ENCODE measurements at regions not wholly inside any gene's neighbourhood (a gene's known extent, or its start where the extent isn't known, plus 50 kb on each side); places are given as distances from the start of the nearest gene placed in this dataset.

GRCh38 chr4:64935469-64936001 lies 526.3 kb upstream of the TECRL start:
- H3K4me3 ChIP-seq (ENCODE audit: low read depth in 2 of 2, low read length in 2 of 2): no peak overlapping the region
- DNase-seq (ENCODE audit: low read depth, low spot score) (no peak), ATAC-seq (no peak)
- no peaks in the 10 kb centered on the region for H3K27me3 ChIP-seq (ENCODE audit: control insufficient read depth, insufficient read depth, low read length)
- no peaks in the 10 kb centered on the region for H3K9me3 ChIP-seq (ENCODE audit: control insufficient read depth, insufficient read depth, low read depth, low read length)
- TF ChIP-seq TCF7L2 (IDR thresholded peaks at IDR 0.05; ENCODE audit: low read depth, low read length): no peak
- TF ChIP-seq SIN3A (IDR thresholded peaks at IDR 0.05; ENCODE audit: borderline replicate concordance, insufficient read depth, low read depth, low read length): no peak
- TF ChIP-seq, protein P1, sequence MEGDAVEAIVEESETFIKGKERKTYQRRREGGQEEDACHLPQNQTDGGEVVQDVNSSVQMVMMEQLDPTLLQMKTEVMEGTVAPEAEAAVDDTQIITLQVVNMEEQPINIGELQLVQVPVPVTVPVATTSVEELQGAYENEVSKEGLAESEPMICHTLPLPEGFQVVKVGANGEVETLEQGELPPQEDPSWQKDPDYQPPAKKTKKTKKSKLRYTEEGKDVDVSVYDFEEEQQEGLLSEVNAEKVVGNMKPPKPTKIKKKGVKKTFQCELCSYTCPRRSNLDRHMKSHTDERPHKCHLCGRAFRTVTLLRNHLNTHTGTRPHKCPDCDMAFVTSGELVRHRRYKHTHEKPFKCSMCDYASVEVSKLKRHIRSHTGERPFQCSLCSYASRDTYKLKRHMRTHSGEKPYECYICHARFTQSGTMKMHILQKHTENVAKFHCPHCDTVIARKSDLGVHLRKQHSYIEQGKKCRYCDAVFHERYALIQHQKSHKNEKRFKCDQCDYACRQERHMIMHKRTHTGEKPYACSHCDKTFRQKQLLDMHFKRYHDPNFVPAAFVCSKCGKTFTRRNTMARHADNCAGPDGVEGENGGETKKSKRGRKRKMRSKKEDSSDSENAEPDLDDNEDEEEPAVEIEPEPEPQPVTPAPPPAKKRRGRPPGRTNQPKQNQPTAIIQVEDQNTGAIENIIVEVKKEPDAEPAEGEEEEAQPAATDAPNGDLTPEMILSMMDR (IDR thresholded peaks at IDR 0.05): no peak
- no peak for TF ChIP-seq POLR2AphosphoS5 (IDR thresholded peaks at IDR 0.05; ENCODE audit: low read depth, low read length)
- TF ChIP-seq, protein P2, sequence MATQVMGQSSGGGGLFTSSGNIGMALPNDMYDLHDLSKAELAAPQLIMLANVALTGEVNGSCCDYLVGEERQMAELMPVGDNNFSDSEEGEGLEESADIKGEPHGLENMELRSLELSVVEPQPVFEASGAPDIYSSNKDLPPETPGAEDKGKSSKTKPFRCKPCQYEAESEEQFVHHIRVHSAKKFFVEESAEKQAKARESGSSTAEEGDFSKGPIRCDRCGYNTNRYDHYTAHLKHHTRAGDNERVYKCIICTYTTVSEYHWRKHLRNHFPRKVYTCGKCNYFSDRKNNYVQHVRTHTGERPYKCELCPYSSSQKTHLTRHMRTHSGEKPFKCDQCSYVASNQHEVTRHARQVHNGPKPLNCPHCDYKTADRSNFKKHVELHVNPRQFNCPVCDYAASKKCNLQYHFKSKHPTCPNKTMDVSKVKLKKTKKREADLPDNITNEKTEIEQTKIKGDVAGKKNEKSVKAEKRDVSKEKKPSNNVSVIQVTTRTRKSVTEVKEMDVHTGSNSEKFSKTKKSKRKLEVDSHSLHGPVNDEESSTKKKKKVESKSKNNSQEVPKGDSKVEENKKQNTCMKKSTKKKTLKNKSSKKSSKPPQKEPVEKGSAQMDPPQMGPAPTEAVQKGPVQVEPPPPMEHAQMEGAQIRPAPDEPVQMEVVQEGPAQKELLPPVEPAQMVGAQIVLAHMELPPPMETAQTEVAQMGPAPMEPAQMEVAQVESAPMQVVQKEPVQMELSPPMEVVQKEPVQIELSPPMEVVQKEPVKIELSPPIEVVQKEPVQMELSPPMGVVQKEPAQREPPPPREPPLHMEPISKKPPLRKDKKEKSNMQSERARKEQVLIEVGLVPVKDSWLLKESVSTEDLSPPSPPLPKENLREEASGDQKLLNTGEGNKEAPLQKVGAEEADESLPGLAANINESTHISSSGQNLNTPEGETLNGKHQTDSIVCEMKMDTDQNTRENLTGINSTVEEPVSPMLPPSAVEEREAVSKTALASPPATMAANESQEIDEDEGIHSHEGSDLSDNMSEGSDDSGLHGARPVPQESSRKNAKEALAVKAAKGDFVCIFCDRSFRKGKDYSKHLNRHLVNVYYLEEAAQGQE (IDR thresholded peaks at IDR 0.05; ENCODE audit: insufficient read depth in 1 of 2, low read depth in 2 of 2, low read length in 1 of 2): no peak
- H3K4me1 ChIP-seq (ENCODE audit: control insufficient read depth, insufficient read depth, low read length): no peaks in the 10 kb centered on the region
- POLR2A ChIA-PET: interaction anchor here (0.7 kb wide), 1 partner anchor 14 kb away, joined by 3 read pairs; no protein-coding TSS in a partner anchor
- intact Hi-C loops (cut with micrococcal nuclease; ENCODE audit: unreplicated experiment) (no loop called here), in situ Hi-C loops (cut with HindIII; ENCODE audit: low pct_unique_long_range_greater_than_20kb, low sequenced_read_pairs) (no loop called here)
- no peaks in the 10 kb centered on the region for H3K36me3 ChIP-seq (ENCODE audit: control insufficient read depth, insufficient read depth, low read length)
- H3K27ac ChIP-seq (ENCODE audit: low read length): no peak overlapping the region
- CTCF ChIA-PET: no interaction called here
- BruUV-seq (replicated peaks): no TSS peak

DNA sequence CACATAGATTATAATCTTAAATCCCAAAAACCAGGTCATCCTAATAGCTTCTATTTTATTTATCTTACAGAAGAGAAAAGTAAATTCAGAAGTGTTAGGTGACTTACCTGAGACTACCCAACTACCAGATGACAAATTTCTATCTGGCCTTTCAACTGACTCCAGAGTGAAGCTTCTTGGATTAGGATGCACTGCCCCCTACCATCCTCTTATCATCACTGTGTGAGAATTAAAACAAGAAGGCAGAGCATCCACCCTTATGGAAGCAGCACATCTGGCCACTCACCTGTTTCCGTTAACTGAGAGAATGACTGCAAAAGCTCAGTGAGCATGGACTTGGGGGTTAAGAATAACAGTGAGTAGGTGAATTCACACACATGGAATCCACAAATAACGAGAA lies 502.6 kb upstream of the TECRL start:
- ChIA-PET CTCF (no interaction called here), POLR2A (no interaction called here)
- intact Hi-C loops (cut with micrococcal nuclease; ENCODE audit: unreplicated experiment): no loop called here
- DNase-seq (ENCODE audit: low read depth, low spot score): no peak
- Histone ChIP-seq H3K27ac (ENCODE audit: low read length) (no peak overlapping the region), H3K36me3 (ENCODE audit: control insufficient read depth, insufficient read depth, low read length) (no peaks in the 10 kb centered on the region), H3K9me3 (ENCODE audit: control insufficient read depth, insufficient read depth, low read depth, low read length) (no peaks in the 10 kb centered on the region), H3K27me3 (ENCODE audit: control insufficient read depth, insufficient read depth, low read length) (no peaks in the 10 kb centered on the region), H3K4me3 (ENCODE audit: low read depth in 2 of 2, low read length in 2 of 2) (no peak overlapping the region), H3K4me1 (ENCODE audit: control insufficient read depth, insufficient read depth, low read length) (no peaks in the 10 kb centered on the region)
- no peak for ATAC-seq
- TF ChIP-seq SIN3A (IDR thresholded peaks at IDR 0.05; ENCODE audit: borderline replicate concordance, insufficient read depth, low read depth, low read length) (no peak), TCF7L2 (IDR thresholded peaks at IDR 0.05; ENCODE audit: low read depth, low read length) (no peak), POLR2AphosphoS5 (IDR thresholded peaks at IDR 0.05; ENCODE audit: low read depth, low read length) (no peak)
- TF ChIP-seq, protein P2 (IDR thresholded peaks at IDR 0.05; ENCODE audit: insufficient read depth in 1 of 2, low read depth in 2 of 2, low read length in 1 of 2): no peak
- TF ChIP-seq, protein P1 (IDR thresholded peaks at IDR 0.05): no peak
- BruUV-seq (replicated peaks): no TSS peak
- in situ Hi-C loops (cut with HindIII; ENCODE audit: low pct_unique_long_range_greater_than_20kb, low sequenced_read_pairs): no loop called here

Measured in Panc1 (cell line).